Lung (tissue), 11 donors: ENCODE measurements at regions not wholly inside any gene's neighbourhood (a gene's known extent, or its start where the extent isn't known, plus 50 kb on each side); places are given as distances from the start of the nearest gene placed in this dataset.

ENCODE experiments used
- ATAC-seq: fragments of 200-7000 bp; cut with Tn5 transposase; one replicate; pipeline ENCODE4 v1.9.1; 2020; ENCODE audit warnings: moderate number of reproducible peaks; ENCODE audit not compliant: insufficient read depth, low FRiP score
- DNase-seq, 3 donors: peaks; one replicate each; pipeline ENCODE4 v3.0.0-alpha.2; 2013 to 2017
- H3K27ac ChIP-seq, 2 donors: one replicate each; pipeline ENCODE4 v1.5.1; 2013; ENCODE audit warnings: mild to moderate bottlenecking in 2 of 2, moderate library complexity in 2 of 2, control low read depth in 1 of 2, inconsistent platforms in 1 of 2, low read depth in 1 of 2, low read length in 1 of 2
- H3K27me3 ChIP-seq, 3 donors: one replicate each; pipeline ENCODE4 v1.5.1; 2013; ENCODE audit warnings: low read length in 2 of 3; ENCODE audit not compliant: control insufficient read depth in 3 of 3, insufficient read depth in 3 of 3
- H3K36me3 ChIP-seq, 4 donors: one replicate each; pipeline ENCODE4 v1.5.1; 2013; ENCODE audit warnings: low read length in 4 of 4, mild to moderate bottlenecking in 1 of 4, moderate library complexity in 1 of 4; ENCODE audit not compliant: control insufficient read depth in 4 of 4, insufficient read depth in 4 of 4
- H3K4me1 ChIP-seq, 5 donors: one replicate each; pipeline ENCODE4 v1.5.1; 2013; ENCODE audit warnings: low read length in 5 of 5, mild to moderate bottlenecking in 2 of 5, moderate library complexity in 1 of 5; ENCODE audit not compliant: control insufficient read depth in 5 of 5, insufficient read depth in 5 of 5
- H3K4me3 ChIP-seq: one replicate; pipeline ENCODE4 v1.5.1; 2013; ENCODE audit warnings: mild to moderate bottlenecking, control low read depth, moderate library complexity
- H3K9ac ChIP-seq, 2 donors: one replicate each; pipeline ENCODE4 v1.5.1; 2013; ENCODE audit warnings: low read length in 2 of 2, control low read depth in 1 of 2; ENCODE audit not compliant: insufficient read depth in 1 of 2
- H3K9me3 ChIP-seq, 4 donors: one replicate each; pipeline ENCODE4 v1.5.1; 2013; ENCODE audit warnings: low read length in 3 of 4, mild to moderate bottlenecking in 1 of 4, moderate library complexity in 1 of 4; ENCODE audit not compliant: control insufficient read depth in 4 of 4, insufficient read depth in 3 of 4
- WGBS, 2 donors: extraction: QIAGEN DNeasy Blood & Tissue Kit; methylation state at CpG; one replicate each; pipeline ENCODE4 v1.1.7; 2013; 5-methylcytosine and 5-hydroxymethylcytosine counted together
- TF ChIP-seq, protein P1 (sequence below): IDR thresholded peaks from 2 replicates; pipeline ENCODE4 v1.5.1; 2012; ENCODE audit warnings: mild to moderate bottlenecking; ENCODE audit errors: control extremely low read depth, extremely low read depth
- donor health status: control.
- donor health status: control.
- donor health status: Bipolar disorder and iron deficiency.
- donor health status: healthy.
- donor health status: DM: yes; HTN: yes; CAD: no.

DNA sequence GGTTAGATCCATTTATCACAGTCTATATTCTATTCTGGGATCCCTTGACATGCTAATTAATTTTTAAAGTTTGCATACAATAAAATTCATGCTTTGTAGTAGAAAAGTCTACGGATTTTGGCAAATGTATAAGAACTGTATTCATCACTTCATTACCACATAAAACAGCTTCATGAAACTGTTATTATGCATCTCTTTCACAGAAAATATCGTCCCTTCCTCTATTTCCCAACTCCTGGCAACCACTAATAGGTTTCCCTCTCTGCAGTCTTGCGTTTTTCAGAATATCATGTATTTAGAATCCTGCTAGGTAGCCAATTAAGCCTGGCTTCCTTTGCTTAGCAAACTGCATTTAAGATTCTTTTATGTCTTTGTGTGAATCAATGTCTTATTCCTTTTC is 441.3 kb upstream of the RGS17 start:
- Histone ChIP-seq H3K9me3 (no peaks in the 10 kb centered on the region), H3K9ac (no peak overlapping the region), H3K27me3 (no peaks in the 10 kb centered on the region), H3K4me1 (peaks cover 0 to 25% (median 0%) of the 10 kb centered on the region in 5 donors), H3K36me3 (no peaks in the 10 kb centered on the region), H3K27ac (no peak overlapping the region), H3K4me3 (no peak overlapping the region)
- peak in 2 of 3 donors; percentile 83 to 93 for DNase-seq
- WGBS, 2 donors = 72 to 82% methylated on average over 3 of the region's 3 CpGs
- no peak for ATAC-seq
- TF ChIP-seq, protein P1, sequence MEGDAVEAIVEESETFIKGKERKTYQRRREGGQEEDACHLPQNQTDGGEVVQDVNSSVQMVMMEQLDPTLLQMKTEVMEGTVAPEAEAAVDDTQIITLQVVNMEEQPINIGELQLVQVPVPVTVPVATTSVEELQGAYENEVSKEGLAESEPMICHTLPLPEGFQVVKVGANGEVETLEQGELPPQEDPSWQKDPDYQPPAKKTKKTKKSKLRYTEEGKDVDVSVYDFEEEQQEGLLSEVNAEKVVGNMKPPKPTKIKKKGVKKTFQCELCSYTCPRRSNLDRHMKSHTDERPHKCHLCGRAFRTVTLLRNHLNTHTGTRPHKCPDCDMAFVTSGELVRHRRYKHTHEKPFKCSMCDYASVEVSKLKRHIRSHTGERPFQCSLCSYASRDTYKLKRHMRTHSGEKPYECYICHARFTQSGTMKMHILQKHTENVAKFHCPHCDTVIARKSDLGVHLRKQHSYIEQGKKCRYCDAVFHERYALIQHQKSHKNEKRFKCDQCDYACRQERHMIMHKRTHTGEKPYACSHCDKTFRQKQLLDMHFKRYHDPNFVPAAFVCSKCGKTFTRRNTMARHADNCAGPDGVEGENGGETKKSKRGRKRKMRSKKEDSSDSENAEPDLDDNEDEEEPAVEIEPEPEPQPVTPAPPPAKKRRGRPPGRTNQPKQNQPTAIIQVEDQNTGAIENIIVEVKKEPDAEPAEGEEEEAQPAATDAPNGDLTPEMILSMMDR = no peak

DNA sequence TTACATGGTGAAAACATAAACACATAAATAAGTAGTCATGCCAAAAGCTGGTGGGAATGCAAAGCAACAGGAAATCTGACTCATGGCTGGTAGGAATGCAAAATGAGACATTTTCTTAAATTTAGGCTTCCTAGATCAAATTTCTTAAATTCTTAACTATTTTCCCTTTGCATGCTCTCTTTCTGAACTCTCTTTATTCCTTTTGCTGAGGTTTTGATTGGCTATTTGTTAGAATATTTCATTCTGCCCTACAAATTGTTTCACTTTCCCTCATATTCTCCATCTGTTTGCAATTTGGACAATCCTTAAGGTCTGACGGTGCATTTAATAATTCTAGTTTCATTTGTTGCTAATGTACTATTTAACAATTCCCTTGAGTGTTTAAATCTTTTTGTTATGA is 437.5 kb upstream of the RGS17 start:
- no peak overlapping the region for H3K27ac ChIP-seq
- H3K27me3 ChIP-seq = no peaks in the 10 kb centered on the region
- 57 to 83% methylated on average over 1 of the region's 1 CpG for WGBS, 2 donors
- ATAC-seq (no peak), DNase-seq (no peak)
- H3K4me3 ChIP-seq = no peak overlapping the region
- H3K36me3 ChIP-seq = no peaks in the 10 kb centered on the region
- TF ChIP-seq, protein P1 = no peak
- peaks cover 0 to 17% (median 4%) of the 10 kb centered on the region in 5 donors for H3K4me1 ChIP-seq
- no peaks in the 10 kb centered on the region for H3K9me3 ChIP-seq
- H3K9ac ChIP-seq = no peak overlapping the region

DNA sequence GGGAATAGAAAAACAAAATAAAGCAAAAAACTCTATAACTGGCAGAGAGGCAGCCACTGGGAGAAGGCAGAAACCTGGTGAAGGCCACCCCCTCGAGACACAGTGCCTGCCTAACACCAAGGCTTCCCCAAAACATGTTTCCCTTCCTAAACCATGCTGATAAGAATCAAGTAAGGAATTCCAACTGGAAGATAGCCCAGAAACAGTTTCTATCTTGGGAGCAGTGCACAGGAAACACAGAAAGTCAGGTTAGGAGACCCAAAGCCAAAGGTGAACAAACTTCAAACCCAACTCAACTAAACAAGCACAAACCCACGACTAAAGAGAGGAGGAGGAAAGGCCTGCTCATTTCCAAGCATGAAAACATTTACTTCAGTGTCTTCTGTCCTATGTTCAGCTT is 433.7 kb upstream of the RGS17 start:
- H3K4me3 ChIP-seq = no peak overlapping the region
- TF ChIP-seq, protein P1 = no peak
- DNase-seq (no peak), ATAC-seq (no peak)
- WGBS, 2 donors = 27 to 44% methylated on average over 2 of the region's 2 CpGs
- no peak overlapping the region for H3K27ac ChIP-seq
- H3K9ac ChIP-seq = no peak overlapping the region
- no peaks in the 10 kb centered on the region for H3K27me3 ChIP-seq
- H3K36me3 ChIP-seq = no peaks in the 10 kb centered on the region
- H3K9me3 ChIP-seq = peaks cover 0 to 2% (median 0%) of the 10 kb centered on the region in 4 donors
- H3K4me1 ChIP-seq = peaks cover 0 to 4% (median 0%) of the 10 kb centered on the region in 5 donors

DNA sequence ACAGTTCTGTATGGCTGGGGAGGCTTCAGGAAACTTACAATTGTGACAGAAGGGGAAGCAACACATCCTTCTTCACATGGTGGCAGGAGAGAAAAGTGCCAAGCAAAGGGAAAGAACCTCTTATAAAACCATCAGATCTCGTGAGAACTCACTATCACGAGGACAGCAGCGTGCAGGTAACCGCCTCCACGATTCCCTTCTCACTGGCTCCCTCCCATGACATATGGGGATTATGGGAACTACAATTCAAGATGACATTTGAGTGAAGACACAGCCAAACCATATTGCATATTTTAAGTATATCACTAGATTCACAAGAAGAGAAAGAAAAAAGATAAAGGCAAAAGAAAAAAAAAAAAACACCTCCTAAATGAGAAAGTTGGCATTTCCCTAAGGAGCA is 431.9 kb upstream of the RGS17 start:
- DNase-seq = no peak
- ATAC-seq = no peak
- Histone ChIP-seq H3K27me3 (no peaks in the 10 kb centered on the region), H3K4me1 (peaks cover 0 to 4% (median 0%) of the 10 kb centered on the region in 5 donors), H3K4me3 (no peak overlapping the region), H3K9me3 (peaks cover 0 to 2% (median 0%) of the 10 kb centered on the region in 4 donors), H3K36me3 (no peaks in the 10 kb centered on the region), H3K27ac (no peak overlapping the region), H3K9ac (no peak overlapping the region)
- TF ChIP-seq, protein P1 = no peak
- 92 to 94% methylated on average over 5 of the region's 5 CpGs for WGBS, 2 donors
